G401.6 (cell line): ENCODE measurements at regions not wholly inside any gene's neighbourhood (a gene's known extent, or its start where the extent isn't known, plus 50 kb on each side); places are given as distances from the start of the nearest gene placed in this dataset.

Source experiments
- FAIRE-seq: peaks from 2 replicates; lab custom pipeline; 2012; peaks lifted over from hg19 to GRCh38; lab: Jason Lieb, UNC

DNA sequence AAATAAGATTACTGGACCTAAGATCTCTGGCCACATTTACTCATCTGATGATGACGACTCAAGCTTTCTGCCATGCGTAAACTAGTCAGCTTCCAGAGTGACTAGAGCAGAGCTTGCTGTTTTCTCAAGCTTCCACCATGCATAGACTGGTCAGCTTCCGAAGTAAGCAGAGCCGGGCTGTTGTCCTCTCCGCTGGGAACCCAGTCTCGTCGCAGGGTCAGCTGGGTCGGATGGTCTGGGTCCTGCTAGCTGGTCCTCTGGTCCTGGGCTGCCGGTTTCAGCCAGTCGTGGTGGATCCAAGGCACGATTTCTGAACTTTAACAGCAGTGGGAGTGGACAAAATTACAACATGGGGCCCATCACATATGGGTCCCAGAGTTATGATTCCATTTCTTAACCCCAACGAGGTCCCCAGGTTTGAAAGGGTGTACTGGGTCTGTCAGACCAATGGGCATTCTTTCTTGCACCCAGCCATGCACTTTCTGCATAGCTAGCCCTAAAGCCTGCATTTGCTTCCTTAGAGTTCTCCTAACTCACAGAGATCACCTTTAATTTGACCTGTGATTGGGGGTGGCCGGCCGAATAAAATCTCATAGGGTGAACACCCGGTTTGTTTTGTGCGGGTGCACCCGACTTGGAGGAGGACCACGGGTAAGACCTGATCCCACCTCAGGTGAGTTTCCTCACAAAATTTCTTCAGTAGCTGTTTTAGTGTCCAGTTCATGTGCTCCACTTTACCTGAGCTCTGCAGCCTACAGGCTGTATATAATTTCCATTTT, 1312.8 kb downstream of the TMEM121 start:
- FAIRE-seq = no peak

DNA sequence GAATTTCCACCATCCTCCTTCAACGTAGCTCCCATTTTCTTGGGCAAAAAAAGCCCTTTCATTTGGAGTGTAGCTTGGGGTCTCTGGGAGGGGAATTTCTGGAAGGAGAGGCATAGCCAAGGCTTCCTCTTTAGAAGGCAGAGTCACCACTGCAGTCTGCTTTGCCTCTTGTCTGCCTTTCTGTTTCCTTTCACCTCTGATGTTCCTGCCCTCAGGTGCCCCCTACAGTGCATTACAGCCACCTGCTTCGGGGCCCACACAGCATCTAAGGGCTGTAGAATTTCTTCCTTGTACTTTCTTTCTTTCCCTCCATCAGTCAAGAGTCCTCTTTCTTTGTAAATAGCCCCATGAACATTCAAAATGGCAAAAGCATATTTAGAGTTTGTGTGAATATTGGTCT, 1313.9 kb downstream of the TMEM121 start:
- FAIRE-seq = no peak

DNA sequence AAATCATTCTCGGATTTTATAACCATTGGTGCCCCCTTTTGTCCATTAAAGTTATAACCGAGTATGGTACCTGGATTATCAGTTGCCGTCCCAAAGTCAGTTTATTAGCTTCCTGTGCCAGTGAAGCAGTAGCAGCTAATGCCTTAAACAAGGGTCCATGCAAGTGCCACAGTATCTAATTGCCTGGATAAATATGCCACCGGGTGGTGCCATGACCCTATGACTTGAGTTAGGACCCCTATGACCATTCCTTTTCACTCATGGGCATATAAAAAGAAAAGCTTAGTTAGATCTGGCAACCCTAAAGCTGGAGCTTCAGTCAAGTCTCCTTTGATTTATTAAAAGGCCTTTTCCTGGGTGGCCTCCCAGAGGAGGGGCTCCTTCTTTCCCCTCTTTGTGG, 1314.6 kb downstream of the TMEM121 start:
- FAIRE-seq = no peak

DNA sequence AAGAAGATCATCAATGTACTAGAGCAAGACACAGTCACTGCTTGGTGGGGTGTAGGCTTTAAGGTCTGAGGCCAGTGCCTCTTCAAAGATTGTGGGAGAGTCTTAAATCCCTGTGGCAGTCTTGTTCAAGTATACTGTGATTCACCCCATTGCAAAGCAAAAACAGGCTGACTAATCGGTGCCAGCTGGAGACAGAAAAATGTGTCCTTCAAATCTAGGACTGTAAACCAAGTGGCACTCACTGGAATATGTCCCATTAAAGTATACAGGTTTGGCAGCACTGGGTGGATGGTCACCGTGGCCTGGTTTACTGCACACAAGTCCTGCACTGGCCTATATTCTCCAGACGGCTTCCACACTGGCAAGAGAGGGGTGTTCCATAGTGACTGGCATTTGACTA, 1315.3 kb downstream of the TMEM121 start:
- FAIRE-seq = no peak

DNA sequence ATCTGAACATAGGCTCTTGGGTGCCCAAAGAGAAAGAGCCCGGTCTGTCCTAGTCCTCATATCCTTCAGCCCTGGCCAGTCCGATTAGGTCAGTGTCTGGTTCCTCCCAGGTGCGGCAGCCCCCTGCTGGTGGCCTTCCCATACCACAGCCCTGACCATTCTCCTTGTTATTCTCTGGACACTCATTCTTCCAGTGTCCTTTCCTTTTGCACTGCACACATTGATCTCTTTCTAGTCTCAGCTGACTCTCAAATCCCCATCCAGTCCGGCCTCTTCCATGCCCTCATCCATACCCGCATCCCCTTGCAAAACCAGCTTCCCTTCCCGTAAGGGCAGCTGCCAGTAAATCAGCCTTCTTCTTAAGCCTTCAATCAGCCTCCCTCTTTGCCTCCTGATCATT, 1316.3 kb downstream of the TMEM121 start:
- no peak for FAIRE-seq

DNA sequence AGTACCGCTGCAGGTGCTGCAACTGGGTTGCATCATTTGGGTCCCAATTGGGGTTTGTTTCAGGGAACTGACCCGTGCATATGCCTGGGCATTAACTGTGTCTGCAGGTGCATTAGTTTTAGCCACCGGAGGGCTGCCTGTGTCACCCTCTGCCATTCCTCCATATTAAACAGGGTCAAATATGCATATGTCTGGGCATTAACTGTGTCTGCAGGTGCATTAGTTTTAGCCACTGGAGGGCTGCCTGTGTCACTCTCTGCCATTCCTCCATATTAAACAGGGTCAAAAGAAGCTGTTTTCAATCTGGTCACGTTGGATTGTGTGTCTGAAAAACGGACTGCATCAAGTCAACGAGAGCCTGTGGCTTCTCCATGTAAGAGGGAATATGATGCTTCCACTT, 1317.0 kb downstream of the TMEM121 start:
- FAIRE-seq = no peak

DNA sequence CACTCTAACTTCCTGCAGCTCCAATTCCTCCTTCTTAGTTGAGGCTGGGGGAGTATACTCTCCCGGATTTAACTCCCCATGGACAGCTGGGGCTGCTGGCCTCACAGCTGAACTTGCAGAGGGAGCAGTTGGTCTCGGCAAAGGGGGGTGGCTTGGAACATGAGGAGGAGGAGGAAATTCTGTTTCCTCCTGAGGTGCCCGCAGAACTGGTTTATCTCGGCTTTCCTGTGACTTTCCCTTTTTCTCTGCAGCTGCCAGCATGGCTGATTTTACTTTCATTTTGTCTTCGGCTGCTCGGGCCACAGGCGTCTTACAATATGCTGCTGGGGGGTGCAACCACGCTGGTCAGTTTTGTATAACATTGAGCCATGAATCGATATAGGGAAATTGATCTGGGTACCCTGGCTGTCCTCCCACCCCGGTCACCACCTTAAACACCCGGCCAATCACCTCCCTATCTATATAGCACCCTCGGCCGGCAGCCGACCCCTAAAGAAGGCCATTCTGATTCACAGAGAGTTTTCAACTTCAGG, 1317.6 kb downstream of the TMEM121 start:
- no peak for FAIRE-seq

DNA sequence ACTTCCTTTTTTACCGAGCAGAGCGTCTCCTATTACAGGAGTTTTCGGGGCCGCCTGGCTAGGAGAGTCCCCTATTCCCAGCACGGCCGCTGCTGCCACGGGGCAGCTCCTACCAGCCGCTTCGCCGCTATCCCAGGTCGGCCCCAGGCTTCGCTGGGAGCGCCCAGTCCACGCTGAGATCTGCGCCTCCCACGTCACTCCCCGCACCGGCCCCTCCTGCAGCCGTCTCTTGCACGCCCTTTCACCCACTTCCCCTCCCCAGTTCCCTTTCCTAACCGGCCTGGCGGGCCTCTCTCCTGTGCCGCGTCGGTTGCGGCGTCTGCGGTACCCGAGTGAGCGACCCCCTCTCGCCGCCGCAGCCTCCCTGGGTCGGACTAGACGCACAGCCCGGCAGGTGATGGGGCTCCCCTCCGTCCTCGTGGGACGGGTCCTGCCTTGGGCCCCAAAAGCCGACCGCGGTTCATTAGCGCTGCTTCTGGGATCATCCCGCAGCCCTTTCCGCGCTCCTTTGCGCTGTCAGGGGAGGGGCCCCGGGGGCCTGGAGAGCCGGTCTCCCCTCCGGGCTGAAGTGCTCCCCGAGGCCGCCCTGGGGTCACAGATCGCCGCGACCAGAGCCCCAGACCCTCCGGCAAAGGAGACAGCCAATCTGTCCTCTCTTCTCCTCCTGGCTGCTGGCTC, 1318.4 kb downstream of the TMEM121 start:
- FAIRE-seq = no peak

DNA sequence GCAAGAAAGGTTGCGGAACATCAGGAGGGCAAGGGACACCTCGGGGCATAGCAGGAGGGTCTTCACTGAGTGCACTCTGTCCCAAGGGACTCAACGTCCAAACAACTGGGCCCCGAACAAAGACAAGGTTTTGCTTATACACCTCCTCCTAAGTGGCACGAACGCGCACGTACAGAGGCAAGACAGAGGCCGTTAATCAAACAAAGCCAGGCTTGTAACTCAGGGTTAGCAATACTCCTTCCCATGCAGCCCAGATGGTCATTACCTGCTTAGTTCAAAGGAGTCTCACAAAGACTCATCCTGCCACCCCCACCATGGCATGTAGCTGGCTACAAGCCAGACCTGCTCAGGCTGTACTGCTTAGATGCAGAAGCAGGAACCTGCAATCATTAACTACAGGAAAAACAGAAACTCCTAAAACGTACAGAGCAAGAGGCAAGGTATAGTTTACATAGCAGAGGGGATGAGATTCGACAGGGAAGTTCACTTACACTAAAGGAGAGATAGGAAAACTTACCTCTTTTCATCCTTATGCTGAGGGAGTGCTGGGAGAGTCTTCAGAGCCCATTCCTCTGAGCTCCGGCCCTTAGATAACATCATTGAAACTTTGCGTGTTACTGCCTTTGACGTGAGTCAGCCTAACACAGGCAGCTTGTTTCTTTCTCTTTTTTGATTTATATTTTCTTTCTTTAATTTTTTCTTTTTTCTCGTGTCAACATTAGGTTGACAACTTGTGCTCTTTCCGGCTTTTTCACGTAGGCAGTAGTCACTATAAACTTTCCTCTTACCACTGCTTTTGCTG, 1319.1 kb downstream of the TMEM121 start:
- no peak for FAIRE-seq

DNA sequence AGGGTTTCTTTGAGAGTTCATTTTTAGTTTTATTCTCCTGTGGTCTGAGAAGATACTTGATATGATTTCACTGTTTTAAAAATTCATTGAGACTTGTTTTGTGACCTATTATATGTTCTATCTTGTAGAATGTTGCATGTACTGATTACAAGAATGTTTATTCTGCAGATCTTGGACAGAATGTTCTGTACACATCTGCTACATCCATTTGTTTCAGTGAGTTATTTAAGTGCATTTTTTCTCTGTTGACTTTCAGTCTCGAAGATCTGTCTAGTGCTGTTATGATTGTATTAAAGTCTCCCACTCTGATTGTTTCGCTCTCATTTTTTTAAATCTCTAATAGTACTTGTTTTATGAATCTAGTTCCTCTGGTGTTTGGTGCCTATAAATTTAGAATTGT, 1319.8 kb downstream of the TMEM121 start:
- no peak for FAIRE-seq

DNA sequence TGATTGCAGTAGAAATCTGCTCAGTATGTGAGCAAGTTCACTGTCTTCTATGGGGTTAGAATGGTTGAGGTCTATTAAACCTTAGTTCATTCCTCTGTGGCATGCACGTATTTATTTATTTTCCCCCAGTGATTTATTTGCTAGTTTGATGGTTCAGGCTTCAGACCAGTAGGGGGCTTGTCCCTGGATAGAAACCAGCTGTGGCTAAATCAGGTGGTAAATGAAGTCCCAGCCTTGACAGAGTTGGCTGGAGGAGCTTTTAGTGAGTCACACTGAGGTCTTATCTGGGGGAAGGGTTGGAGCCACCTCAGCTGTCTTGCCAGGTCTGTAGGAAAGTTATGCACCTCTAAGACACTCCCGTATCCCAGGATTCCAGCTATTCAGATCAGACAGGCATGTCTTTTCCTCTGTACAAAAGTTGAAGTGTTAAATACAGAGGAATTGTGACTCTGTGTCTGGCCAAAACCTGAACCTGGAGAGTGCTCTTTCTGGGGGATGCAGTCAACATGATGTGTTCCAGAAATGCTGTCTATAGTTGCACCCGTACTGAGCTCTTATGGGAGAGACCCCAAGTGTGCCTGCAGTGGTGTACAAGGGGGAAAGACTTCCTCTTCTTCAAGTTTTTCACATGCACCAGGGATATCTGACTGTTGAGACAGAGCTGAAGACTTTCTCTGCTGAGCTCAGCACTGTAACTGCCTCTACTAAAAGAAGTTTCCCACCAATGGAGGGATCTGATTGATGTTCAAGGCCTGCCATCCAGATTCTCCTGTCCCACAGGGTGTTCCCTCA, 1322.1 kb downstream of the TMEM121 start:
- FAIRE-seq = no peak

DNA sequence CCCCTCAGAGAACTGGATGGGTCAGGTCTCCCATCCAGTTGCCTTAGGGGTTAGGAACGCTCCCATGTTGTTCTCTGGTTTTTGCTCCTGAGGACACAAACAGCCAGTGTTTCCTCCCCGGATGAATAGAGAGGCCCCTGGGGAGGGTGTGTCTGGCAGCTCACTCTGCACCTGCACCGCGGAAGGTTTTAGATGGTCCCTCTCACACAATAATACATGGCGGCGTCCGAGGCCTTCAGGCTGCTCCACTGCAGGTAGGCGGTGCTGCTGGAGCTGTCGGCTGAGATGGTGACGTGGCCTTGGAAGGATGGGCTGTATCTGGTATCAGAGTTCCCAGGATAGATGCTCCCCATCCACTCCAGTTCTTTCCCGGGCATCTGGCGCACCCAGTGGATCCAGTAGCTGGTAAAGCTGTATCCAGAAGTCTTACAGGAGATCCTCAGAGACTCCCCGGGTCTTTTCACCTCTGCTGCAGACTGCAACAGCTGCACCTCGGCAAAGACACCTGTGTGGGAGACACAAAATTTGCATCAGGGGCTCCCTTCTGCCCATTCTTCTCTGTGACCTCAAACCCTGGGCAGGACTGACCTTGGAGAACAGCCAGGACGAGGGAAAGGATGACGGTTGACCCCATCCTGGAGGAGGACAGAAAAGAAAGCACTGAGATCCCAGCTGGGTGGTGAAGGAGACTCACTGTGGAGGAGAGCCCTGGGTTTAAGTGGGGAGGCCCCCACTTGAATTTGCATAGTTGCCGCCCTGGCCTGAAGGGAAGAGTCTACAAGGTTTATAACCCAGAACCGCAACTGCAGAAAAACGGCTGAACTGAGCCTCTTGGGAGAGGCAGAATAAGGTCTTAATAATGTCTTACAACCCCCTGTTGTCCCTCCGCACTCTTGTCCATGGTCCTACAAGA, 1324.8 kb downstream of the TMEM121 start:
- no peak for FAIRE-seq

DNA sequence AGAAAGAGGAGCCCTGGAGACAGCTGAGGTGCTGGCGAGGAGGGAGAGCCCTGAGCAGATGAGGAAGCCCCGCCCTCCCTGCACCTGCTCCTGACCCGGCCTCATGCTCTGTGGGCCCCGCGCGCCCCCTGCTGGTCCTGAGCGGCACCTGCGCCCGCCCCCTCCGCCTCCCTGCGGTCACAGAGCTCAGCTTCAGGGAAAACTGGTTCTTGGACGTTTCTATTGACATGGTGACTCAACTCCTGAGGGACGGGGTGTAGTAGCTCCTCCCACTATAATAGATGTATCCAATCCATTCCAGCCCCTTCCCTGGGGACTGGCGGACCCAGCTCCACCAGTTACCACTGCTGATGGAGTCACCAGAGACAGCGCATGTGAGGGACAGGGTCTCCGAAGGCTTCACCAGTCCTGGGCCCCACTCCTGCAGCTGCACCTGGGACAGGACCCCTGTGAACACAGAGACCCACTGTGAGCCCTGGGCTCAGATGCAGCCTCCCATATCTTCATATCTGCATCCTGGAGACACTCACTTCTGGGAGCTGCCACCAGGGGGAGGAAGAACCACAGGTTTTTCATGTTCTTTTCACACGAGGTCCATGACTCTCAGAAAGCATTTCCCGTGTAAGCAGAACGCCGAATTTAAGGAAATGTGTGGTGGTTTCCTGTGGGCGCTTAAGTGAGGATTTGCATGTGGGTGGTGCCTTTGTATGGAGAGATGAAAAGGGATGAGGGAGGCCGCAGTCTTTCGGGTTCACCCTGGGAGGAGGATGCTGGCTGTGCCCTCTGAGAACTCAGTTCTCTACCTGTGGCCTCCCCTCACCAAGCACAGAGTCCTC, 1346.4 kb downstream of the TMEM121 start:
- FAIRE-seq = no peak

DNA sequence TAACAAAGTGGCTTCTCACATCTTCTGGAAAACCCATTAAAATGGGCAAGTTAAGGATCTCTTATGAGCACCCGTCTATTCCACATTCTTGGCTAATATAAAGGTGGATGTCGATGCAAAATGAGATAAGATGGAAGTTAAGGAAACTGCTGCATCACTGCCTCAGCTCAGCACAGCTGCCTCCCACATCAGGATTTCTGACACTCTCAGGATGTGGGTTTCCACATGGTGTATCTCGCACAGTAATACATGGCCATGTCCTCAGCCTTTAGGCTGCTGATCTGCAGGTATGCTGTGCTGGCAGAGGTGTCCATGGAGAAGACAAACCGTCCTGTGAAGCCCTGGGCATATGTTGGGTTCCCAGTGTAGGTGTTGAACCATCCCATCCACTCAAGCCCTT, 1348.0 kb downstream of the TMEM121 start:
- no peak for FAIRE-seq

DNA sequence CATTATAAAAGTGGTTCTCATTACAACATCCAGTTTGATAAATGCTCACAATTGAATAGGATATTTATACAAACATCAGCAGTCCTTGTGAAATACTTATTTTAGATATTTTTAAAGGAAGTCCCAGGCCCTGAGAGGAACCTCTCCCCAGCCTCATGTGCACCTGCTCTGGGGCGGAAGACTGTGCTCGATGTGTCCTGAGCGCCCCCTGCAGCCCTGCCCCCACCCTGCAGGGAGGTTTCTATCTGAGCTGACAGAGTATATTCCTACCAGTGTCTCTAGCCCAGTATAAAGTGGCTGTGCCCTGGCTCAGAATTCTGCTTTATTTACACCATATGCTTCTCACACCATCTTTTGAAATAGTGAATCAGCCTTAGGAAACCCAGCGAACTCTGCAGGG, 1349.1 kb downstream of the TMEM121 start:
- no peak for FAIRE-seq

DNA sequence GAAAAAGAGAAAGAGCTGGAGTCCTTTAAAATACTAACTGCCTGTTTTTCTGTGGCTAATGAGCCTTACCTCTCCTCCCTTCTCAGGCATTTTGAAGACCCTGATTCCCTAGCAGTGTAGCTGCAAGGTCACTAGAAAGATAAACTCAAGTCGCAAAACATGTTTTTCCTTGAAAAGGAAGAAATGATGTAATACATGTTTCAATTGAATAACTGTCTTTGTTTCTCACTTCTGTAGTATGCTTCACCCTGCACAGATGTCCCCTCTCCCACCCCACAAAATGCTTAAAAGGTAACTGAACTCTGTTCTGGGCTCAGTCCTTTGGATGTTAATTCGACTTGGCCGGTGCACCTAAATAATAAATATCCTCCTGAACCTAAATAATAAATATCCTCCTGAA, 1350.3 kb downstream of the TMEM121 start:
- FAIRE-seq = no peak

DNA sequence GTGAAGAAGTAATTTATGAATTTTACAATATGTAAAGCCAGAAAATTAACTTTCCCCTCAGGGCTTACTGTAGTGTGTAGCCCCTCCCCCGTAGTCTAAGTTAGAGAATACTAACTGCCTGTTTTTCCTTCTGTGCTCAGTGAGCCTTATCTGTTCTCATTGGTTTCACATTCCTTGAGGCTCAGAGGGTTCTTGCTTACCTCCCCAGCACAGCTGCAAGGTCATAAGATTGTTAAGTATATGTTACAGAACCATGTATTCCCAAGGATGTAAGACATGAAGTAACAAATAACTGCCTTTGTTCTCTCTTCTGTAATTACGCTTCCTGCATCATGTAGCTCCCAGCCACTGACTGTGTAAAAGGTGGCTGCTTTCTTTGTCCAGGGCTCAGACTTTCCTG, 1351.1 kb downstream of the TMEM121 start:
- FAIRE-seq = no peak

DNA sequence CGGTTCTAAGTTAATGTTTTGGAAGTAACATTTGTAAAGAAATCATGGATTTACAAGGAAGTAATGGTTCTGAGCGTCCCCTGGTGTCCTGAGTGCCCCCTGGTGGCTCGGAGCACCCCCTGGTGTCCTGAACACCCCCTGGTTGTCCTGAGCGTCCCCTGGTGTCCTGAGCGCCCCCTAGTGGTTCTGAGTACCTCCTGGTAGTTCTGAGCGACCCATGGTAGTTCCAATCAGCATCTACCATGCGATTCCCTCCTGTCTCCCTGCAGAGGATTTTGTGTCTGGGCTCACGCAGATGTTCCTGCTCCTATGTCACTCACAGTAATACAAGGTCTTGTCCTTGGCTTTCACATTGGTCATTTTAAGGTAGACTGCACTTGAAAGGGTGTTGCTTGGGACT, 1352.9 kb downstream of the TMEM121 start:
- FAIRE-seq = no peak

DNA sequence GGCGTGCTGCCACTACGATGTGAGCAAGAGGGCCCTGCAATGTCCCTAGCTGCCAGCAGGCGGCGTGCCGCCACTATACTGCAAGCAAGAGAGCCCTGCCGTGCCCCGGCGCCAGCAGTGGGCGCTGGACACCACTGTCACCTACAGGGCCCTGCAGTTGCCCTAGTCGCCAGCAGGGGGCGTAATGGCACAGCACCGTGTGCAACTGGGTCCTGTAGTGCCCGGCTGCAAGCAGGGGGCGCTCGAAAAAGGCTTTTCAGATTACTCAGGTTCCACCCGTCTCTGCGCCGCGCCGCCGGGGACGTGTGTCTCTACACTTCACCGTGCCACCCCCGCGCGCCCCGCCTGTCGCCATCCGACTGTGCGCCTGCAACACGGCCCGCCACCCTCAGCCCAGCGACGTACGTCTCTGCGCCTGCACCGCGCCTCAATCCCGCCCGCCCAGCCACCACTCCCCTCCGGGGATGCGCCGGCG, 1356.9 kb downstream of the TMEM121 start:
- no peak for FAIRE-seq
